GM12878 (cell line): ENCODE measurements at regions not wholly inside any gene's neighbourhood (a gene's known extent, or its start where the extent isn't known, plus 50 kb on each side); places are given as distances from the start of the nearest gene placed in this dataset.

ENCODE experiments used
- ATAC-seq: fragments of 200-7000 bp; cut with Tn5 transposase; 3 replicates; pipeline ENCODE4 v1.9.1; 2020; ENCODE audit warnings: mild to moderate bottlenecking, moderate library complexity
- BruUV-seq: library from RNA; stranded (reverse); fragments of 400-500 nt; replicated peaks from 2 replicates; lab custom pipeline; 2021; lab: Mats Ljungman, UMichigan
- CTCF ChIA-PET: fragments of 300-600 bp; sonication (Branson Sonifier 250); formaldehyde crosslinking; extraction: SDS; loops from one replicate; lab custom pipeline; 2021; ENCODE audit warnings: inconsistent platforms; lab: Yijun Ruan, JAX
- POLR2A ChIA-PET: fragments of 350-600 bp; formaldehyde crosslinking; extraction: SDS; loops from one replicate; lab custom pipeline; 2021; ENCODE audit warnings: inconsistent platforms; lab: Charles Lee
- RAD21 ChIA-PET: fragments of 300-600 bp; sonication (Branson Sonifier 250); formaldehyde crosslinking; loops from one replicate; lab custom pipeline; 2023; ENCODE audit warnings: antibody characterized with exemption; ENCODE audit not compliant: unreplicated experiment; lab: Charles Lee
- SMC1A ChIA-PET: fragments of 300-600 bp; sonication (Branson Sonifier 250); formaldehyde crosslinking; loops from one replicate; lab custom pipeline; 2023; ENCODE audit not compliant: unreplicated experiment, uncharacterized antibody; lab: Charles Lee
- DNase-seq: peaks from one replicate; pipeline ENCODE4 v3.0.0-alpha.2; 2011; ENCODE audit warnings: low read depth, low spot score
- FAIRE-seq: peaks from 3 replicates; lab custom pipeline; 2011; peaks lifted over from hg19 to GRCh38; lab: Jason Lieb, UNC
- H2AFZ ChIP-seq: 2 replicates; pipeline ENCODE4 v1.6.0; 2011; ENCODE audit warnings: low read depth, low read length, control low read depth; ENCODE audit not compliant: control insufficient read depth
- H3K27ac ChIP-seq: 2 replicates; pipeline ENCODE4 v1.5.1; 2011; ENCODE audit warnings: control low read depth; ENCODE audit not compliant: control insufficient read depth, insufficient read depth
- H3K27me3 ChIP-seq, 2 experiments: replicated peaks in 1 of 2; 2 replicates each; pipeline versions ENCODE4 v1.6.0 to v1.6.1; 2011; ENCODE audit warnings: low read length in 1 of 2; ENCODE audit not compliant: control insufficient read depth in 2 of 2, insufficient read depth in 2 of 2
- H3K36me3 ChIP-seq, 2 experiments: 2 replicates each; pipeline ENCODE4 v1.5.1; 2011; ENCODE audit warnings: low read length in 1 of 2; ENCODE audit not compliant: control insufficient read depth in 2 of 2, insufficient read depth in 2 of 2
- H3K4me1 ChIP-seq: 2 replicates; pipeline ENCODE4 v1.6.1; 2011; ENCODE audit warnings: mild to moderate bottlenecking, low read length, moderate library complexity, mixed read lengths; ENCODE audit not compliant: control insufficient read depth, insufficient read depth
- H3K4me2 ChIP-seq: 2 replicates; pipeline ENCODE4 v1.6.0; 2011; ENCODE audit warnings: control low read depth; ENCODE audit not compliant: control insufficient read depth, insufficient read depth
- H3K4me3 ChIP-seq: fragments of 200-600 bp; sonication (generic); 2 replicates; pipeline ENCODE4 v1.5.1; 2016
- H3K79me2 ChIP-seq: 2 replicates; pipeline ENCODE4 v1.6.0; 2011; ENCODE audit warnings: low read length; ENCODE audit not compliant: control insufficient read depth, insufficient read depth
- H3K9ac ChIP-seq: 2 replicates; pipeline ENCODE4 v1.8.0; 2011; ENCODE audit warnings: low read length, control low read depth, mixed read lengths; ENCODE audit not compliant: control insufficient read depth, insufficient read depth
- H3K9me3 ChIP-seq: replicated peaks from 3 replicates; pipeline ENCODE4 v1.5.1; 2011; ENCODE audit warnings: mild to moderate bottlenecking, low read length; ENCODE audit not compliant: control insufficient read depth, insufficient read depth
- H4K20me1 ChIP-seq: 2 replicates; pipeline ENCODE4 v1.6.0; 2011; ENCODE audit not compliant: control insufficient read depth, insufficient read depth
- ATF2 ChIP-seq: IDR thresholded peaks from 2 replicates; pipeline ENCODE4 v1.6.1; 2012; ENCODE audit warnings: low read length, inconsistent platforms
- CTCF ChIP-seq, 3 experiments: IDR thresholded peaks in 2 of 3; conservative IDR thresholded peaks in 1 of 3; 2 replicates each; pipeline ENCODE4 v1.5.1; 2011; ENCODE audit warnings: low read depth in 3 of 3, low read length in 3 of 3, mild to moderate bottlenecking in 3 of 3, control low read depth in 2 of 3, moderate library complexity in 2 of 3, inconsistent platforms in 1 of 3, mixed read lengths in 1 of 3; ENCODE audit not compliant: control insufficient read depth in 2 of 3, insufficient read depth in 1 of 3; ENCODE audit errors: extremely low read depth in 1 of 3
- E4F1 ChIP-seq: fragments of 450-650 bp; IDR thresholded peaks from 2 replicates; pipeline ENCODE4 v1.6.1; 2018; ENCODE audit warnings: borderline replicate concordance, mild to moderate bottlenecking; ENCODE audit not compliant: partially characterized antibody
- FOS ChIP-seq: IDR thresholded peaks from 3 replicates; pipeline ENCODE4 v1.6.1; 2011; ENCODE audit warnings: borderline replicate concordance; ENCODE audit not compliant: insufficient read length; ENCODE audit errors: extremely low read depth
- IKZF2 ChIP-seq, 2 experiments: fragments of 450-650 bp; IDR thresholded peaks; 2 replicates each; pipeline ENCODE4 v1.6.1; 2017; ENCODE audit warnings: mild to moderate bottlenecking in 2 of 2, moderate library complexity in 2 of 2
- MAX ChIP-seq: IDR thresholded peaks from 2 replicates; pipeline ENCODE4 v1.6.1; 2012; ENCODE audit warnings: low read depth, low read length, improper control_type of control experiment
- MYB ChIP-seq: fragments of 150-350 bp; IDR thresholded peaks from 2 replicates; pipeline ENCODE4 v1.6.1; 2014; ENCODE audit warnings: mild to moderate bottlenecking, low read depth, low read length, borderline replicate concordance
- MYC ChIP-seq: IDR thresholded peaks from 2 replicates; pipeline ENCODE4 v1.6.1; 2011; ENCODE audit warnings: mild to moderate bottlenecking, low read length, moderate library complexity, inconsistent platforms; ENCODE audit not compliant: insufficient read depth, insufficient replicate concordance, insufficient read length, severe bottlenecking
- NKRF ChIP-seq: fragments of 450-650 bp; conservative IDR thresholded peaks from 2 replicates; pipeline ENCODE4 v1.6.1; 2017; ENCODE audit warnings: mild to moderate bottlenecking, moderate library complexity
- PML ChIP-seq: IDR thresholded peaks from 2 replicates; pipeline ENCODE4 v1.6.1; 2012; ENCODE audit warnings: low read length, inconsistent platforms
- RB1 ChIP-seq: fragments of 450-650 bp; formaldehyde crosslinking; IDR thresholded peaks from 2 replicates; pipeline ENCODE4 v1.6.1; 2017; ENCODE audit warnings: mild to moderate bottlenecking, borderline replicate concordance
- SMARCA5 ChIP-seq: fragments of 450-650 bp; IDR thresholded peaks from 2 replicates; pipeline ENCODE4 v1.6.1; 2017; ENCODE audit warnings: mild to moderate bottlenecking
- SRF ChIP-seq, 2 experiments: IDR thresholded peaks; 2 replicates each; pipeline ENCODE4 v1.6.1; 2011; ENCODE audit warnings: low read depth in 2 of 2, low read length in 2 of 2, mild to moderate bottlenecking in 1 of 2, moderate library complexity in 1 of 2
- WGBS: methylation state at CpG from one replicate; pipeline ENCODE4 v1.1.6; 2016; ENCODE audit warnings: low lambda C conversion rate; ENCODE audit not compliant: insufficient replicate concordance, insufficient coverage; ENCODE audit errors: missing lambda C conversion rate; 5-methylcytosine and 5-hydroxymethylcytosine counted together
- in situ Hi-C: fragments of 300-500 bp; cut with MboI; formaldehyde crosslinking; loops from 9 replicates; pipeline ENCODE4 v1.14.3; 2018; ENCODE audit warnings: mixed read lengths
- intact Hi-C: fragments of 100-400 bp; cut with micrococcal nuclease; formaldehyde crosslinking; loops from one replicate; pipeline ENCODE4 v1.14.2; 2022; ENCODE audit not compliant: unreplicated experiment

GRCh38 chr2:181304011-181304844 is 153.0 kb upstream of the ITGA4 start:
- Histone ChIP-seq H3K9ac (peak overlapping the region; percentile 56), H4K20me1 (no peaks in the 10 kb centered on the region), H3K27ac (peak overlapping the region; percentile 99), H3K27me3 (no peaks in the 10 kb centered on the region), H3K4me1 (peaks cover 44% of the 10 kb centered on the region), H3K9me3 (no peaks in the 10 kb centered on the region; the same call in 1 of the 3 replicates), H3K79me2 (peaks cover 1% of the 10 kb centered on the region), H2AFZ (peak overlapping the region; percentile 83), H3K36me3 (no peaks in the 10 kb centered on the region), H3K4me3 (0 out of 2 replicates have a peak overlapping the region, but pooled peaks have one; percentile 13), H3K4me2 (peak overlapping the region; percentile 81)
- ChIA-PET SMC1A (interaction anchor here (0.6 to 15.8 kb wide), 51 partner anchors 9 to 600 kb away, joined by 3 to 313 read pairs (median 4); partner anchors contain the start of gene ITGA4), RAD21 (interaction anchor here (0.6 to 16.8 kb wide), 31 partner anchors 10 to 410 kb away, joined by 3 to 340 read pairs (median 4); partner anchors contain the start of gene ITGA4), POLR2A (interaction anchor here (0.6 to 3.4 kb wide), 8 partner anchors 8 to 290 kb away, joined by 3 to 26 read pairs (median 6); partner anchors contain the start of gene ITGA4), CTCF (interaction anchor here (0.5 to 14.1 kb wide), 35 partner anchors 9 to 599 kb away, joined by 3 to 235 read pairs (median 4); partner anchors contain the start of gene ITGA4)
- FAIRE-seq (peak; percentile 61), DNase-seq (no peak), ATAC-seq (peak; percentile 58)
- intact Hi-C loops: loop anchor here (1.0 to 2.0 kb wide), 5 partner anchors 45 to 411 kb away; partner anchors contain the start of gene ITGA4
- in situ Hi-C loops: no loop called here
- no TSS peak for BruUV-seq
- WGBS: under 1% methylated on average over 5 of the region's 5 CpGs
- TF ChIP-seq PML (no peak), NKRF (no peak), MAX (no peak), RB1 (no peak), FOS (no peak), SRF (IDR thresholded peaks at IDR 0.05; ENCODE audit: low read depth in 2 of 2, low read length in 2 of 2) (no peak), CTCF (IDR thresholded peaks at IDR 0.05 in 2 of 3, conservative IDR thresholded peaks at IDR 0.05 in 1 of 3; ENCODE audit: control insufficient read depth in 2 of 3, extremely low read depth in 1 of 3, insufficient read depth in 1 of 3, low read depth in 3 of 3, low read length in 3 of 3) (peak; percentile 6 to 55 (median 12); a peak in 3 of 6 replicates), SMARCA5 (no peak), IKZF2 (IDR thresholded peaks at IDR 0.05) (peak in 1 of 2 experiments; percentile 34; a peak in 1 of 4 replicates), E4F1 (no peak), MYC (no peak), ATF2 (no peak), MYB (no peak)
